RCC 7860 (cell line): ENCODE measurements at regions not wholly inside any gene's neighbourhood (a gene's known extent, or its start where the extent isn't known, plus 50 kb on each side); places are given as distances from the start of the nearest gene placed in this dataset.
"Not testable (repeated sequence)": the region's sequence is repeated elsewhere in the genome, so short reads cannot be mapped to it uniquely, and the experiment has no call there.

Source experiments
- DNase-seq: peaks from one replicate; pipeline ENCODE4 v3.0.0-alpha.2; 2015; ENCODE audit warnings: low spot score
- FAIRE-seq: peaks from 2 replicates; lab custom pipeline; 2012; peaks lifted over from hg19 to GRCh38; lab: Jason Lieb, UNC

- FAIRE-seq, result no peak
- DNase-seq, result no peak
Observed at GRCh38 chr21:35204850-35205541, 155.9 kb upstream of the RUNX1 start.

- no peak for DNase-seq
- FAIRE-seq, result no peak
Observed at GRCh38 chr21:35204125-35204524, 155.0 kb upstream of the RUNX1 start.

GRCh38 chr21:35203093-35203977 is 154.2 kb upstream of the RUNX1 start:
- peak; percentile 72 for FAIRE-seq

GRCh38 chr21:35202431-35202830 is 153.3 kb upstream of the RUNX1 start:
- DNase-seq (no peak), FAIRE-seq (no peak)

More at GRCh38 chr21:35203093-35203977, 154.2 kb upstream of the RUNX1 start:
- peak; percentile 41 for DNase-seq

GRCh38 chr21:35201799-35202198 is 152.7 kb upstream of the RUNX1 start:
- DNase-seq (no peak), FAIRE-seq (no peak)

GRCh38 chr21:35201288-35201687 is 152.2 kb upstream of the RUNX1 start:
- DNase-seq (no peak), FAIRE-seq (no peak)

GRCh38 chr21:35199733-35200015 is 150.6 kb upstream of the RUNX1 start:
- FAIRE-seq (no peak), DNase-seq (no peak)

- no peak for DNase-seq
- no peak for FAIRE-seq
Observed at GRCh38 chr21:35198982-35199732, 150.1 kb upstream of the RUNX1 start.

GRCh38 chr21:35198565-35198964 is 149.5 kb upstream of the RUNX1 start:
- FAIRE-seq, result no peak
- no peak for DNase-seq

- DNase-seq (peak; percentile 97), FAIRE-seq (peak; percentile 91)
Observed at GRCh38 chr21:35197992-35198431, 148.9 kb upstream of the RUNX1 start.

GRCh38 chr21:35197191-35197590 is 148.1 kb upstream of the RUNX1 start:
- FAIRE-seq (no peak), DNase-seq (peak; percentile 19)

- DNase-seq (no peak), FAIRE-seq (no peak)
Observed at GRCh38 chr21:35196128-35196527, 147.0 kb upstream of the RUNX1 start.

- FAIRE-seq, result peak; percentile 89
- peak; percentile 89 for DNase-seq
Observed at GRCh38 chr21:35195232-35195631, 146.1 kb upstream of the RUNX1 start.

- FAIRE-seq (no peak), DNase-seq (no peak)
Observed at GRCh38 chr21:35191754-35192153, 142.7 kb upstream of the RUNX1 start.

GRCh38 chr21:35191128-35191527 is 142.0 kb upstream of the RUNX1 start:
- FAIRE-seq (no peak), DNase-seq (no peak)

- peak; percentile 77 for FAIRE-seq
- DNase-seq, result peak; percentile 43
Observed at GRCh38 chr21:35190201-35190701, 141.1 kb upstream of the RUNX1 start.

GRCh38 chr21:35189077-35189863 is 140.2 kb upstream of the RUNX1 start:
- DNase-seq (no peak), FAIRE-seq (no peak)

GRCh38 chr21:35183389-35183788 is 134.3 kb upstream of the RUNX1 start:
- FAIRE-seq, DNase-seq: not testable (repeated sequence)

- FAIRE-seq, result peak; percentile 84
- peak; percentile 55 for DNase-seq
Observed at GRCh38 chr21:35179990-35180540, 131.0 kb upstream of the RUNX1 start.

- FAIRE-seq (no peak), DNase-seq (peak; percentile 14)
Observed at GRCh38 chr21:35178827-35179226, 129.7 kb upstream of the RUNX1 start.
